Stimulated activated naive CD8-positive, alpha-beta T cell treated with anti-CD3 and anti-CD28 coated beads, Interleukin-15, Interleukin-2, amounts not matched to agents 100 U/mL and 50 U/mL, for 24 hours (primary cell): ENCODE measurements at regions not wholly inside any gene's neighbourhood (a gene's known extent, or its start where the extent isn't known, plus 50 kb on each side); places are given as distances from the start of the nearest gene placed in this dataset.

Source experiments
- ATAC-seq: fragments of 150-1000 bp; cut with Tn5 transposase; one replicate; pipeline ENCODE4 v1.10.0; 2021
- DNase-seq: peaks from one replicate; pipeline ENCODE4 v3.0.0; 2021

GRCh38 chr10:63708421-63708820 is 187.2 kb downstream of the REEP3 start:
- ATAC-seq (no peak), DNase-seq (no peak)

GRCh38 chr10:63710703-63711102 is 189.5 kb downstream of the REEP3 start:
- no peak for DNase-seq
- no peak for ATAC-seq

- DNase-seq = no peak
- no peak for ATAC-seq
Measured at GRCh38 chr10:63711361-63711760, 190.2 kb downstream of the REEP3 start.

- ATAC-seq = no peak
- DNase-seq = no peak
Measured at GRCh38 chr10:63711867-63712716, 190.9 kb downstream of the REEP3 start.

GRCh38 chr10:63712717-63713115 is 191.5 kb downstream of the REEP3 start:
- ATAC-seq (no peak), DNase-seq (no peak)

GRCh38 chr10:63713191-63714144 is 192.3 kb downstream of the REEP3 start:
- ATAC-seq (no peak), DNase-seq (no peak)

- DNase-seq = no peak
- ATAC-seq = no peak
Measured at GRCh38 chr10:63716016-63716580, 194.9 kb downstream of the REEP3 start.

- no peak for ATAC-seq
- DNase-seq = no peak
Measured at GRCh38 chr10:63717027-63717715, 196.0 kb downstream of the REEP3 start.

- no peak for ATAC-seq
- no peak for DNase-seq
Measured at GRCh38 chr10:63718006-63718405, 196.8 kb downstream of the REEP3 start.

GRCh38 chr10:63718421-63718820 is 197.2 kb downstream of the REEP3 start:
- ATAC-seq (no peak), DNase-seq (no peak)

GRCh38 chr10:63719226-63719856 is 198.1 kb downstream of the REEP3 start:
- ATAC-seq (no peak), DNase-seq (no peak)

GRCh38 chr10:63720072-63720537 is 198.9 kb downstream of the REEP3 start:
- DNase-seq (peak; percentile 40), ATAC-seq (no peak)

GRCh38 chr10:63720676-63721075 is 199.5 kb downstream of the REEP3 start:
- DNase-seq (no peak), ATAC-seq (no peak)

GRCh38 chr10:63722537-63722936 is 201.3 kb downstream of the REEP3 start:
- no peak for DNase-seq
- no peak for ATAC-seq

- ATAC-seq (no peak), DNase-seq (no peak)
Measured at GRCh38 chr10:63723320-63723719, 202.1 kb downstream of the REEP3 start.

GRCh38 chr10:63723741-63724140 is 202.5 kb downstream of the REEP3 start:
- no peak for ATAC-seq
- no peak for DNase-seq

- DNase-seq = no peak
Measured at GRCh38 chr10:63724922-63725321, 203.7 kb downstream of the REEP3 start.

GRCh38 chr10:63726867-63727266 is 205.7 kb downstream of the REEP3 start:
- ATAC-seq (no peak), DNase-seq (no peak)

More at GRCh38 chr10:63724922-63725321, 203.7 kb downstream of the REEP3 start:
- no peak for ATAC-seq

- DNase-seq (no peak), ATAC-seq (no peak)
Measured at GRCh38 chr10:63727636-63728035, 206.4 kb downstream of the REEP3 start.

GRCh38 chr10:63735305-63735704 is 214.1 kb downstream of the REEP3 start:
- DNase-seq = no peak
- no peak for ATAC-seq

- DNase-seq (no peak), ATAC-seq (no peak)
Measured at GRCh38 chr10:63738410-63738809, 217.2 kb downstream of the REEP3 start.
